Mucosa of descending colon (tissue), 3 donors: ENCODE measurements at regions not wholly inside any gene's neighbourhood (a gene's known extent, or its start where the extent isn't known, plus 50 kb on each side); places are given as distances from the start of the nearest gene placed in this dataset.

Experiments
- ATAC-seq: fragments of 200-7000 bp; cut with Tn5 transposase; one replicate; pipeline ENCODE4 v1.9.1; 2020; ENCODE audit warnings: mild to moderate bottlenecking, moderate library complexity
- DNase-seq, 3 donors: peaks; one replicate each; pipeline ENCODE4 v3.0.0-alpha.2; 2020
- H3K36me3 ChIP-seq: fragments of 200-600 bp; one replicate; pipeline ENCODE4 v1.8.0; 2021; ENCODE audit warnings: low read depth, mild to moderate bottlenecking
- H3K4me1 ChIP-seq: fragments of 200-600 bp; one replicate; pipeline ENCODE4 v1.8.0; 2021; ENCODE audit warnings: low read depth, mild to moderate bottlenecking
- H3K4me3 ChIP-seq: fragments of 200-600 bp; one replicate; pipeline ENCODE4 v1.8.0; 2021; ENCODE audit warnings: mild to moderate bottlenecking
- H3K9me3 ChIP-seq: fragments of 200-600 bp; one replicate; pipeline ENCODE4 v1.8.0; 2021; ENCODE audit warnings: mild to moderate bottlenecking
- CTCF ChIP-seq: fragments of 200-600 bp; IDR thresholded peaks from one replicate; pipeline ENCODE4 v1.8.0; 2022; ENCODE audit warnings: antibody characterized with exemption, mild to moderate bottlenecking
- intact Hi-C, 2 donors: fragments of 100-400 bp; cut with DNase I in 1 of 2; cut with micrococcal nuclease in 1 of 2; formaldehyde crosslinking; loops; one replicate each; pipeline versions ENCODE4 v1.11.0 to v1.11.1; 2022; cut with DNase I, micrococcal nuclease
- donor health status: DM: no; HTN: no; CAD: no; lungs with moderate emphysema.
- donor health status: DM: no; HTN: no; CAD: no.
- donor health status: DM: no; HTN: yes; CAD: no.

GRCh38 chr5:136525597-136525996 is 160.3 kb upstream of the TRPC7 start:
- no peaks in the 10 kb centered on the region for H3K9me3 ChIP-seq
- ATAC-seq, result no peak
- H3K4me1 ChIP-seq, result no peaks in the 10 kb centered on the region
- no peak for TF ChIP-seq CTCF
- no peaks in the 10 kb centered on the region for H3K36me3 ChIP-seq
- intact Hi-C loops, result no loop called here
- H3K4me3 ChIP-seq, result no peak overlapping the region
- no peak for DNase-seq

- no peak overlapping the region for H3K4me3 ChIP-seq
- no peak for ATAC-seq
- H3K9me3 ChIP-seq, result no peaks in the 10 kb centered on the region
- intact Hi-C loops, result no loop called here
- no peaks in the 10 kb centered on the region for H3K4me1 ChIP-seq
- DNase-seq, result no peak
- H3K36me3 ChIP-seq, result no peaks in the 10 kb centered on the region
- TF ChIP-seq CTCF, result no peak
Observed at GRCh38 chr5:136522217-136522956, 157.0 kb upstream of the TRPC7 start.

GRCh38 chr5:136521696-136522095 is 156.4 kb upstream of the TRPC7 start:
- DNase-seq (no peak), ATAC-seq (no peak)
- H3K9me3 ChIP-seq, result no peaks in the 10 kb centered on the region
- H3K4me1 ChIP-seq, result no peaks in the 10 kb centered on the region
- H3K4me3 ChIP-seq, result no peak overlapping the region
- no peaks in the 10 kb centered on the region for H3K36me3 ChIP-seq
- intact Hi-C loops, result no loop called here
- TF ChIP-seq CTCF, result no peak

- no peak for TF ChIP-seq CTCF
- H3K4me1 ChIP-seq, result no peaks in the 10 kb centered on the region
- intact Hi-C loops, result no loop called here
- no peaks in the 10 kb centered on the region for H3K36me3 ChIP-seq
- no peak for ATAC-seq
- no peak for DNase-seq
- H3K9me3 ChIP-seq, result no peaks in the 10 kb centered on the region
- no peak overlapping the region for H3K4me3 ChIP-seq
Observed at GRCh38 chr5:136518814-136519213, 153.5 kb upstream of the TRPC7 start.

- intact Hi-C loops, result no loop called here
- H3K36me3 ChIP-seq, result no peaks in the 10 kb centered on the region
- H3K4me3 ChIP-seq, result no peak overlapping the region
- H3K9me3 ChIP-seq, result no peaks in the 10 kb centered on the region
- H3K4me1 ChIP-seq, result no peaks in the 10 kb centered on the region
- no peak for DNase-seq
- no peak for TF ChIP-seq CTCF
- ATAC-seq, result no peak
Observed at GRCh38 chr5:136518174-136518573, 152.8 kb upstream of the TRPC7 start.

GRCh38 chr5:136517755-136518154 is 152.4 kb upstream of the TRPC7 start:
- no peak for TF ChIP-seq CTCF
- Histone ChIP-seq H3K9me3 (no peaks in the 10 kb centered on the region), H3K36me3 (no peaks in the 10 kb centered on the region), H3K4me3 (no peak overlapping the region), H3K4me1 (no peaks in the 10 kb centered on the region)
- DNase-seq, result no peak
- no peak for ATAC-seq
- intact Hi-C loops, result no loop called here
